A549 (cell line): ENCODE measurements at regions not wholly inside any gene's neighbourhood (a gene's known extent, or its start where the extent isn't known, plus 50 kb on each side); places are given as distances from the start of the nearest gene placed in this dataset.

Experiments
- ATAC-seq, 2 experiments: fragments of 200-7000 bp in 1 of 2; fragments of >200 bp in 1 of 2; cut with Nextera tagmentation in 1 of 2; cut with Tn5 transposase in 1 of 2; 3 replicates each; pipeline versions ENCODE4 v1.8.0 to v1.9.1; 2018 to 2020; ENCODE audit warnings: mild to moderate bottlenecking in 1 of 2, moderate library complexity in 1 of 2
- CTCF ChIA-PET: fragments of 300-600 bp; sonication (Branson Sonifier 250); formaldehyde crosslinking; extraction: SDS; loops from one replicate; lab custom pipeline; 2021; ENCODE audit warnings: antibody characterized with exemption, inconsistent platforms; lab: Yijun Ruan, JAX
- POLR2A ChIA-PET: fragments of 350-600 bp; formaldehyde crosslinking; extraction: SDS; loops from one replicate; lab custom pipeline; 2021; ENCODE audit warnings: antibody characterized with exemption, inconsistent platforms; lab: Yijun Ruan, JAX
- DNase-seq, 2 experiments: peaks; one replicate each; pipeline versions ENCODE4 v3.0.0 to v3.0.0-alpha.2; 2011 to 2016; ENCODE audit warnings: low read depth in 1 of 2, low spot score in 1 of 2
- FAIRE-seq: peaks from 2 replicates; lab custom pipeline; 2011; peaks lifted over from hg19 to GRCh38; lab: Jason Lieb, UNC
- H3K27ac ChIP-seq, 2 experiments: fragments of >200 bp; sonication (Bioruptor Twin); formaldehyde crosslinking; 3 replicates each; pipeline ENCODE4 v1.5.1; 2016 to 2017
- H3K4me1 ChIP-seq: fragments of >200 bp; sonication (Bioruptor Twin); formaldehyde crosslinking; 3 replicates; pipeline ENCODE4 v1.6.1; 2016
- H3K4me2 ChIP-seq: fragments of >200 bp; sonication (Bioruptor Twin); formaldehyde crosslinking; 3 replicates; pipeline ENCODE4 v1.6.1; 2016
- H3K4me3 ChIP-seq: fragments of >200 bp; sonication (Bioruptor Twin); formaldehyde crosslinking; 3 replicates; pipeline ENCODE4 v1.5.1; 2016
- H3K9me3 ChIP-seq: fragments of >200 bp; sonication (Bioruptor Twin); formaldehyde crosslinking; 3 replicates; pipeline ENCODE4 v1.6.1; 2016
- BCL3 ChIP-seq: fragments of >200 bp; sonication (Bioruptor Twin); formaldehyde crosslinking; IDR thresholded peaks from 3 replicates; pipeline ENCODE4 v1.6.1; 2016
- CEBPB ChIP-seq, 2 experiments: fragments of >200 bp in 1 of 2; sonication (Bioruptor Twin) in 1 of 2; formaldehyde crosslinking in 1 of 2; IDR thresholded peaks; 2 replicates each; pipeline ENCODE4 v1.6.1; 2012 to 2016
- CHD4 ChIP-seq: fragments of 200-600 bp; sonication (generic); IDR thresholded peaks from 2 replicates; pipeline ENCODE4 v1.6.1; 2016; ENCODE audit warnings: antibody characterized with exemption, mild to moderate bottlenecking, borderline replicate concordance
- EHMT2 ChIP-seq: fragments of 200-600 bp; sonication (generic); IDR thresholded peaks from 2 replicates; pipeline ENCODE4 v1.6.1; 2016; ENCODE audit warnings: antibody characterized with exemption, low read depth, mild to moderate bottlenecking, moderate library complexity
- ESRRA ChIP-seq: fragments of 150-350 bp; IDR thresholded peaks from 2 replicates; pipeline ENCODE4 v1.6.1; 2014; ENCODE audit warnings: mild to moderate bottlenecking, low read length, borderline replicate concordance
- HDAC2 ChIP-seq: fragments of 200-600 bp; sonication (generic); IDR thresholded peaks from 2 replicates; pipeline ENCODE4 v1.6.1; 2016
- HES2 ChIP-seq: fragments of >200 bp; sonication (Bioruptor Twin); formaldehyde crosslinking; IDR thresholded peaks from 2 replicates; pipeline ENCODE4 v1.6.1; 2016
- HEYL ChIP-seq: fragments of 250-450 bp; sonication (Bioruptor Pico); IDR thresholded peaks from 2 replicates; pipeline ENCODE4 v1.8.0; 2021; ENCODE audit warnings: mild to moderate bottlenecking, moderate library complexity
- HMGXB4 ChIP-seq: fragments of 250-450 bp; sonication (Bioruptor Pico); IDR thresholded peaks from 2 replicates; pipeline ENCODE4 v1.5.0; 2021; ENCODE audit warnings: mild to moderate bottlenecking, moderate library complexity, borderline replicate concordance
- HOXB5 ChIP-seq: fragments of 250-450 bp; sonication (Bioruptor Pico); IDR thresholded peaks from 2 replicates; pipeline ENCODE4 v1.5.0; 2020; ENCODE audit warnings: mild to moderate bottlenecking, moderate library complexity
- JUN ChIP-seq, 2 experiments: fragments of >200 bp; sonication (Bioruptor Twin); formaldehyde crosslinking; IDR thresholded peaks; 2 replicates in 1 of 2; 3 replicates in 1 of 2; pipeline ENCODE4 v1.6.1; 2016 to 2017
- KDM1A ChIP-seq: fragments of 200-600 bp; sonication (generic); IDR thresholded peaks from 2 replicates; pipeline ENCODE4 v1.6.1; 2016; ENCODE audit warnings: low read depth, mild to moderate bottlenecking
- KDM5A ChIP-seq: fragments of 200-600 bp; sonication (generic); IDR thresholded peaks from 2 replicates; pipeline ENCODE4 v1.6.1; 2016; ENCODE audit warnings: antibody characterized with exemption, mild to moderate bottlenecking
- MAFK ChIP-seq: fragments of 450-650 bp; IDR thresholded peaks from 2 replicates; pipeline ENCODE4 v1.6.1; 2014; ENCODE audit not compliant: partially characterized antibody
- MYC ChIP-seq: IDR thresholded peaks from 2 replicates; pipeline ENCODE4 v1.6.1; 2012; ENCODE audit warnings: mild to moderate bottlenecking, inconsistent platforms, low read length, improper control_type of control experiment, borderline replicate concordance
- NFE2L2 ChIP-seq: fragments of 150-350 bp; conservative IDR thresholded peaks from 2 replicates; pipeline ENCODE4 v1.6.1; 2014; ENCODE audit warnings: low read length
- NR3C1 ChIP-seq: fragments of >200 bp; sonication (Bioruptor Twin); formaldehyde crosslinking; IDR thresholded peaks from 3 replicates; pipeline ENCODE4 v1.6.1; 2017
- PBX3 ChIP-seq: IDR thresholded peaks from 2 replicates; pipeline ENCODE4 v1.6.1; 2012
- PHF8 ChIP-seq: fragments of 200-600 bp; sonication (generic); IDR thresholded peaks from 2 replicates; pipeline ENCODE4 v1.6.1; 2016; ENCODE audit warnings: low read depth, mild to moderate bottlenecking, antibody characterized with exemption, moderate library complexity, borderline replicate concordance
- POLR2AphosphoS2 ChIP-seq: conservative IDR thresholded peaks from 2 replicates; pipeline ENCODE4 v1.6.1; 2012; ENCODE audit warnings: low read length, improper control_type of control experiment, inconsistent platforms
- RARB ChIP-seq: fragments of 250-450 bp; sonication (Bioruptor Pico); IDR thresholded peaks from 2 replicates; pipeline ENCODE4 v1.8.0; 2021; ENCODE audit warnings: mild to moderate bottlenecking, moderate library complexity
- RCOR1 ChIP-seq: fragments of 150-350 bp; IDR thresholded peaks from 2 replicates; pipeline ENCODE4 v1.6.1; 2014; ENCODE audit warnings: antibody characterized with exemption, low read length, low read depth
- RFX5 ChIP-seq: fragments of 450-650 bp; IDR thresholded peaks from 2 replicates; pipeline ENCODE4 v1.7.1; 2014; ENCODE audit warnings: antibody characterized with exemption, mild to moderate bottlenecking, moderate library complexity
- RNF2 ChIP-seq: fragments of 200-600 bp; sonication (generic); IDR thresholded peaks from 2 replicates; pipeline ENCODE4 v1.6.1; 2016; ENCODE audit warnings: low read depth, mild to moderate bottlenecking, antibody characterized with exemption, moderate library complexity, borderline replicate concordance
- SREBF2 ChIP-seq: fragments of 450-650 bp; IDR thresholded peaks from 2 replicates; pipeline ENCODE4 v1.6.1; 2014; ENCODE audit warnings: mild to moderate bottlenecking, moderate library complexity
- USF2 ChIP-seq: fragments of 450-650 bp; IDR thresholded peaks from 2 replicates; pipeline ENCODE4 v1.6.1; 2014; ENCODE audit warnings: antibody characterized with exemption
- ZFP36 ChIP-seq: fragments of 450-650 bp; IDR thresholded peaks from 2 replicates; pipeline ENCODE4 v1.6.1; 2014; ENCODE audit warnings: borderline replicate concordance; ENCODE audit not compliant: partially characterized antibody
- WGBS: methylation state at CpG from one replicate; pipeline ENCODE4 v1.1.6; 2017; ENCODE audit errors: missing lambda C conversion rate; 5-methylcytosine and 5-hydroxymethylcytosine counted together

- TF ChIP-seq USF2 (no peak), RFX5 (no peak)
- TF ChIP-seq, all 56 proteins: peak for 0
These were observed 1242.0 kb upstream of the ACO1 start (continued) for GRCh38 chr9:31142456-31142855.

GRCh38 chr9:31144614-31145013 is 1239.8 kb upstream of the ACO1 start:
- no peaks in the 10 kb centered on the region for H3K9me3 ChIP-seq
- 8% methylated on average over 3 of the region's 3 CpGs for WGBS
- H3K27ac ChIP-seq = no peak overlapping the region
- ChIA-PET CTCF (no interaction called here), POLR2A (no interaction called here)
- DNase-seq = no peak
- no peak overlapping the region for H3K4me2 ChIP-seq
- no peak overlapping the region for H3K4me3 ChIP-seq
- ATAC-seq = no peak
- no peaks in the 10 kb centered on the region for H3K4me1 ChIP-seq
- no peak for FAIRE-seq
- TF ChIP-seq HOXB5 (CRISPR knock-in tag) (no peak), HEYL (no peak)

GRCh38 chr9:31146485-31147166 is 1237.8 kb upstream of the ACO1 start:
- TF ChIP-seq RCOR1 (no peak), RNF2 (no peak), MAFK (no peak), CEBPB (IDR thresholded peaks at IDR 0.05) (no peak), SREBF2 (no peak), NFE2L2 (no peak), ZFP36 (no peak), BCL3 (no peak), RFX5 (no peak), EHMT2 (no peak), CHD4 (no peak), POLR2AphosphoS2 (no peak), HES2 (no peak), ESRRA (no peak)
- no peak overlapping the region for H3K4me2 ChIP-seq
- ChIA-PET POLR2A (no interaction called here), CTCF (no interaction called here)
- H3K27ac ChIP-seq = no peak overlapping the region
- DNase-seq = no peak
- 4% methylated on average over 3 of the region's 3 CpGs for WGBS
- no peaks in the 10 kb centered on the region for H3K9me3 ChIP-seq
- no peaks in the 10 kb centered on the region for H3K4me1 ChIP-seq
- H3K4me3 ChIP-seq = no peak overlapping the region
- FAIRE-seq = no peak
- no peak for ATAC-seq

- no peaks in the 10 kb centered on the region for H3K9me3 ChIP-seq
- DNase-seq (no peak), FAIRE-seq (no peak), ATAC-seq (no peak)
- no peaks in the 10 kb centered on the region for H3K4me1 ChIP-seq
- no peak overlapping the region for H3K4me2 ChIP-seq
- 0% methylated on average over 2 of the region's 2 CpGs for WGBS
- POLR2A ChIA-PET = no interaction called here
- CTCF ChIA-PET = no interaction called here
- H3K4me3 ChIP-seq = no peak overlapping the region
- no peak overlapping the region for H3K27ac ChIP-seq
- no peak for TF ChIP-seq HOXB5 (CRISPR knock-in tag)
- no peak for TF ChIP-seq HMGXB4 (CRISPR knock-in tag)
- no peak for TF ChIP-seq RFX5
- no peak for TF ChIP-seq USF2
- no peak for TF ChIP-seq SREBF2
- TF ChIP-seq HDAC2 = no peak
- no peak for TF ChIP-seq RARB
- TF ChIP-seq PHF8 = no peak
- TF ChIP-seq KDM1A = no peak
- TF ChIP-seq MYC = no peak
- TF ChIP-seq HEYL = no peak
- no peak for TF ChIP-seq NR3C1
- TF ChIP-seq KDM5A = no peak
- no peak for TF ChIP-seq JUN (IDR thresholded peaks at IDR 0.05)
- no peak for TF ChIP-seq PBX3
These were observed 1231.1 kb upstream of the ACO1 start for GRCh38 chr9:31153250-31153840.
